ENCODE measurements at regions not wholly inside any gene's neighbourhood (a gene's known extent, or its start where the extent isn't known, plus 50 kb on each side); places are given as distances from the start of the nearest gene placed in this dataset.

DNA sequence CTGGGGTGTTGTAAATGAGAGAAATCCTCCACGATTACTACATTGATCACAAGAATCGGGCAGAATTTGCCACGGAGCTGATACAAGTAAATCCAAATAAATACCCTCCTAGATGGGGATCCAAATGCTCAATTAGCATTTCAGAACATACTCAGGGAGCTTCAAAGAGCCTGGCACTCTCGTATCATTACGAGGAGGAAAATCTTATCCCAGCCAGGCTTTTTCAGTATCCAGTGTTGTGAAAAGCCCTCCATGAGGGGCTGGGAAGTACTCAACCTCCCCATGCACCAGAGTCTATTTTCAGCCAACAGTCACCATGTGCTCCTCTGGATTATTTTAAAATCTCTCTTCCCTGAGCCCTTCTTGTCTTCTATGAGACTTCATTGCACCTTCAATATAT lies 122.6 kb upstream of the ARRDC4 start:
- H3K27ac ChIP-seq (ENCODE audit: low read length) = no peak overlapping the region
- H3K4me1 ChIP-seq (ENCODE audit: control insufficient read depth in 1 of 2, insufficient read depth in 2 of 2, low read length in 2 of 2) = no peaks in the 10 kb centered on the region
- H3K4me3 ChIP-seq (ENCODE audit: low read depth in 1 of 2, low read length in 2 of 2) = no peak overlapping the region
- H3K27me3 ChIP-seq (ENCODE audit: low read depth, low read length) = no peaks in the 10 kb centered on the region
- no peaks in the 10 kb centered on the region for H3K36me3 ChIP-seq (ENCODE audit: control insufficient read depth in 1 of 2, insufficient read depth in 2 of 2, low read length in 2 of 2)
- H3K9me3 ChIP-seq (ENCODE audit: control insufficient read depth in 1 of 2, low read length in 2 of 2) = peaks cover 0 to 8% of the 10 kb centered on the region in 2 donors

DNA sequence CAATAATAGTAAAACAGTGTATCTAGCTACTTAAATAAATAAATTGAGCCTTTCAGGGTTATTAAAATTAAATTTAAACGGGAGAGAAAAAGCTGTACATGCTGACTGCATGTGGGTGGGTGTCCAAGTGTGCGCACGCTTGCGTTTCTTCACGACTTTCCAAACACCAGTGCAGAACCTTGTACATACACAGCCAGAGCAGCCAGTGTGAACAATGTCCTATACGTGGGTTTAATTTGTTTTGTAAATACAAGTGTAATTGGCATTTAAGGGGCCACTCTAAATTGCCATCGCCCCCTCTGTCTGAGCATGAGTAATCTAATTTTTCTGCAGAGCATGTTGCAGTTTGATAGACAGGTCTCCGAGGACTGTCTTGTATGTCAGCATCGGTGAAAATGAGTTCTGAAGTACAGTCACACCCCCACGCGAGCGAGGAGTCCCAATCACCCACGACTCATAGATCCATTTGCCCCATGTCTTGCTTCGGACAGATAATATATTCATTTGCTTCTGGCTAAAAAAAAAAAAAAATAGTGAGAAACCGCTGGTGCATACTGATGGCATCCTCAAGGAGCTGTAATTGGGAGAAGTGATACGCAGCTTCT lies 121.8 kb upstream of the ARRDC4 start:
- Histone ChIP-seq H3K4me1 (ENCODE audit: control insufficient read depth in 1 of 2, insufficient read depth in 2 of 2, low read length in 2 of 2) (no peaks in the 10 kb centered on the region), H3K27ac (ENCODE audit: low read length) (no peak overlapping the region), H3K9me3 (ENCODE audit: control insufficient read depth in 1 of 2, low read length in 2 of 2) (peaks cover 0 to 2% of the 10 kb centered on the region in 2 donors), H3K4me3 (ENCODE audit: low read depth in 1 of 2, low read length in 2 of 2) (no peak overlapping the region), H3K27me3 (ENCODE audit: low read depth, low read length) (no peaks in the 10 kb centered on the region), H3K36me3 (ENCODE audit: control insufficient read depth in 1 of 2, insufficient read depth in 2 of 2, low read length in 2 of 2) (no peaks in the 10 kb centered on the region)

DNA sequence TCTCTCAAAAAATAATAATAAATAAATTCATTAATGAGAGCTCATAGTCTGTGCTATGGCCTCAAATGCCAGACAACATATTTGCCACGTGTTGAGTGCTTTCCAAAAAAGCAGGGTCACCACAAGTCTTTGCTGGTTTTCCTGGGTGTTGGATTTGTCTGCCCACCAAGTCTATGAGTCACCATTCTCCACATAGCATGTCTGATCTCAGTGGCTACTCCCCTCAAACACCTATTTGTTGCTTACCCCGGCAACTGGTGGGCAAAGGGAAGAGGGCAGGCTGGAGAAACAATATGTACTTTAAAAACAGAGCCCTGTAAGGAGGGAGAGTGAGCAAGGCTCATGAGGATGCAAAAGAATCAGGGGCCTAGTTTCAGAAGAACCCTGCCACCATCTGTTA lies 120.0 kb upstream of the ARRDC4 start:
- Histone ChIP-seq H3K4me3 (ENCODE audit: low read depth in 1 of 2, low read length in 2 of 2) (no peak overlapping the region), H3K27ac (ENCODE audit: low read length) (no peak overlapping the region), H3K27me3 (ENCODE audit: low read depth, low read length) (no peaks in the 10 kb centered on the region), H3K4me1 (ENCODE audit: control insufficient read depth in 1 of 2, insufficient read depth in 2 of 2, low read length in 2 of 2) (no peaks in the 10 kb centered on the region), H3K9me3 (ENCODE audit: control insufficient read depth in 1 of 2, low read length in 2 of 2) (no peaks in the 10 kb centered on the region), H3K36me3 (ENCODE audit: control insufficient read depth in 1 of 2, insufficient read depth in 2 of 2, low read length in 2 of 2) (no peaks in the 10 kb centered on the region)

DNA sequence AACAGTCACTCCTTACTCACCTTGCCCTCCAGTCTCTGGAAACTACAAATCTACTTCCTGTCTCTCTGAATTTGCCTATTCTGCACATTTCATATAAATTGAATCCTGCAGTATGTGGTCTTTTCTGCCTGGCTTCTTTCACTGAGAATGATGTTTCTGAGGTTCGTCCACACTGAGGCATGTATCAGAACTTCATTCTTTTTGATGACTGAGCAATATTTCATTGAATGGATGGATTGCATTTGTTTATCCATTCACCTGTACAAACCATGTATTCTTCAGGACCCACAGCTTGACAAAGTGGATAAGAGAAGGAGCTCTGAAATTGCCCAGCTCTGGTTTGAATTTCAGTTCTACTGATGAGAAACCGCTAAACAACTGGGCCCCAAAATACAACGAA lies 118.9 kb upstream of the ARRDC4 start:
- no peaks in the 10 kb centered on the region for H3K9me3 ChIP-seq (ENCODE audit: control insufficient read depth in 1 of 2, low read length in 2 of 2)
- no peaks in the 10 kb centered on the region for H3K27me3 ChIP-seq (ENCODE audit: low read depth, low read length)
- no peak overlapping the region for H3K27ac ChIP-seq (ENCODE audit: low read length)
- no peak overlapping the region for H3K4me3 ChIP-seq (ENCODE audit: low read depth in 1 of 2, low read length in 2 of 2)
- H3K4me1 ChIP-seq (ENCODE audit: control insufficient read depth in 1 of 2, insufficient read depth in 2 of 2, low read length in 2 of 2) = no peaks in the 10 kb centered on the region
- H3K36me3 ChIP-seq (ENCODE audit: control insufficient read depth in 1 of 2, insufficient read depth in 2 of 2, low read length in 2 of 2) = no peaks in the 10 kb centered on the region

DNA sequence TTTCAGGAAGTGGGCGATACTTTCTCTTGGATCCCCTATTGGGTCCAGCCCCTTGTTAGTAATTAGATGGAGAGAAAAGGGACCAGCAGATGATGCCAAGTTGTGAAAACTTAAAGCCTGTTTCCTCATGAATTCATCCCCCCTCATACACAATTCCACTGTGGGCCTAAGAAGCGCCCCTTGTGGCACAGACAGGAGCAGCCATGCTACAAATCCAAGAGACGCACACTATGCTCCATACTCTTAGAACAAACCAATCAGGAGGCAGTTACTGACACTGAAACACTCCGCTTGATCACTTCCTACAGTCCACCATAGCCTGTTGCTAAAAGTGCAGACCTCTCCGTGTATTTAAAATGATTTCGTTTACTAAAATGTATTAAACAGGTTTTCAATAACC lies 111.3 kb upstream of the ARRDC4 start:
- no peaks in the 10 kb centered on the region for H3K4me1 ChIP-seq (ENCODE audit: control insufficient read depth in 1 of 2, insufficient read depth in 2 of 2, low read length in 2 of 2)
- H3K27me3 ChIP-seq (ENCODE audit: low read depth, low read length) = no peaks in the 10 kb centered on the region
- H3K4me3 ChIP-seq (ENCODE audit: low read depth in 1 of 2, low read length in 2 of 2) = no peak overlapping the region
- H3K9me3 ChIP-seq (ENCODE audit: control insufficient read depth in 1 of 2, low read length in 2 of 2) = no peaks in the 10 kb centered on the region
- H3K27ac ChIP-seq (ENCODE audit: low read length) = no peak overlapping the region
- H3K36me3 ChIP-seq (ENCODE audit: control insufficient read depth in 1 of 2, insufficient read depth in 2 of 2, low read length in 2 of 2) = no peaks in the 10 kb centered on the region

DNA sequence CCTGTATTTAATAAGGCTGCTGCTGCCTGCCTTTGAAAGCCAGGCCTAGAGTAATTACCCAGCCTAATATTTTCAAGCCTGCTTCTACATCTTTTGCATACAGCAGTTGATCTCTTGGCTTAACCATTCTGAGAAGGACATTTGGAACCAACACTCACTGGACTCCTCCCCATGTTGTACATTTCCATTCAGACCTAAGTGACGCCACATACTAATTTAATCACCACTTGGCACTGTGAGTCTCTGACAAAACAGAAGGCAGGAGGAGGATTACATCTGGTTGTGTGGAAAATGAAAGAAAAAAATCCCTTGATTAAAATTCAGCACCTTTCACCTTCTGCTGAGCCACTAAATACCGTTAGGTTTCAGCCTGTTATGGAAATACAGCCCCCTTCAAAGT lies 102.2 kb upstream of the ARRDC4 start:
- Histone ChIP-seq H3K9me3 (ENCODE audit: control insufficient read depth in 1 of 2, low read length in 2 of 2) (no peaks in the 10 kb centered on the region), H3K27me3 (ENCODE audit: low read depth, low read length) (no peaks in the 10 kb centered on the region), H3K36me3 (ENCODE audit: control insufficient read depth in 1 of 2, insufficient read depth in 2 of 2, low read length in 2 of 2) (no peaks in the 10 kb centered on the region), H3K27ac (ENCODE audit: low read length) (no peak overlapping the region), H3K4me3 (ENCODE audit: low read depth in 1 of 2, low read length in 2 of 2) (no peak overlapping the region), H3K4me1 (ENCODE audit: control insufficient read depth in 1 of 2, insufficient read depth in 2 of 2, low read length in 2 of 2) (no peaks in the 10 kb centered on the region)

DNA sequence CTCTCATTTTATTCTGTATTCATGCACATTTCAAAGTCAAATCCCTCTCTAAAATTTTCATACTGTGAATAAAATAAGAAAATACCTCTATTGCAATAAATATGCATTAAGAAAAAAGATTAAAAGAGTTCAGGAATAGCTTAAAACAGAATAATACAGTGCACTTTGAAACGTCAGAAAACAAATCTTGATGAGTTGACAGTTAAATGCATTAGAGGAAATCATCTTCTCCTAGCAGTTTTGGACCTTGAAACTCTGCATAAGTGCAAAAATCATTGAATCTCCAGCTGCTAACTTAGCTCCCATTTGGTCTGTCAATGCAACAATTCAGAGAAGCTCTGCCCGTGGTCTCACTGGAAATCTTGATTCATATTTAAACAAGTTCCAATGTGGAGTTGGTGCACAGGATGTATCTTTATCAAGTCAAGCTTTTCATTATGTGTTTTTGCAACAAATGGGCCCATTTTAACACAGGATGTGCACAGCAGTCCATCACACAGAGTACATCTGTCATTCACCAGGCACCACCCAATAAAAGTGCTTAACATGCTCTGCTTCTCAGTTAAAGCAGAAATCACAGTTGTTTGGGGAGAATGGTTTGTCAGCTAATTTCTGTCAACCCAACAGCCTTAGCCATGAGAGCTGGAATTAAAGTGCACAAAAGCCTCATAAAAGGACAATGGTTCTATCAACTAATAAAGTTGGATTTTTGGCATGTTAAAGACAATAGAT lies 98.8 kb upstream of the ARRDC4 start:
- Histone ChIP-seq H3K27me3 (ENCODE audit: low read depth, low read length) (no peaks in the 10 kb centered on the region), H3K36me3 (ENCODE audit: control insufficient read depth in 1 of 2, insufficient read depth in 2 of 2, low read length in 2 of 2) (no peaks in the 10 kb centered on the region), H3K4me1 (ENCODE audit: control insufficient read depth in 1 of 2, insufficient read depth in 2 of 2, low read length in 2 of 2) (no peaks in the 10 kb centered on the region), H3K27ac (ENCODE audit: low read length) (no peak overlapping the region), H3K4me3 (ENCODE audit: low read depth in 1 of 2, low read length in 2 of 2) (no peak overlapping the region), H3K9me3 (ENCODE audit: control insufficient read depth in 1 of 2, low read length in 2 of 2) (no peaks in the 10 kb centered on the region)

DNA sequence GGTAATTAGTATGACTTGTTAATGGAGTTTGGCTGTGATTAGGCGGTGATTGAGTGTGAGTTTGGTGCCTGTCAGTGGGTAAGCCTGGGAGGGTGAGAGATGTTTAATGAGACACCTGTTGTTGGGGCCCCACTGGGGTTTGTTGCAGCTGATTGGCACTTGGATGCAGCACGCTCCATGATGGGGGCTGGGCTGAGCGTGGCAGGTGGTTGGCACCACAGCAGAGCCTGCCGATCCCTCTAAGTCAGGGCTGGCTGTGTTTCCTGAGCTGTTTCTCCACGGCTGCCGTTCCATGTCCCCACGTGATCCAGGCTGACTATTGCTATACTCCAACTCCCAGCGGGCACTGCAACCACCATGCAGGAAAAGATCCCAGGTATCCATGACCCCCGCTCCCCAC lies 93.5 kb upstream of the ARRDC4 start:
- H3K36me3 ChIP-seq (ENCODE audit: control insufficient read depth in 1 of 2, insufficient read depth in 2 of 2, low read length in 2 of 2) = no peaks in the 10 kb centered on the region
- no peaks in the 10 kb centered on the region for H3K4me1 ChIP-seq (ENCODE audit: control insufficient read depth in 1 of 2, insufficient read depth in 2 of 2, low read length in 2 of 2)
- no peaks in the 10 kb centered on the region for H3K9me3 ChIP-seq (ENCODE audit: control insufficient read depth in 1 of 2, low read length in 2 of 2)
- no peaks in the 10 kb centered on the region for H3K27me3 ChIP-seq (ENCODE audit: low read depth, low read length)
- no peak overlapping the region for H3K4me3 ChIP-seq (ENCODE audit: low read depth in 1 of 2, low read length in 2 of 2)
- no peak overlapping the region for H3K27ac ChIP-seq (ENCODE audit: low read length)

DNA sequence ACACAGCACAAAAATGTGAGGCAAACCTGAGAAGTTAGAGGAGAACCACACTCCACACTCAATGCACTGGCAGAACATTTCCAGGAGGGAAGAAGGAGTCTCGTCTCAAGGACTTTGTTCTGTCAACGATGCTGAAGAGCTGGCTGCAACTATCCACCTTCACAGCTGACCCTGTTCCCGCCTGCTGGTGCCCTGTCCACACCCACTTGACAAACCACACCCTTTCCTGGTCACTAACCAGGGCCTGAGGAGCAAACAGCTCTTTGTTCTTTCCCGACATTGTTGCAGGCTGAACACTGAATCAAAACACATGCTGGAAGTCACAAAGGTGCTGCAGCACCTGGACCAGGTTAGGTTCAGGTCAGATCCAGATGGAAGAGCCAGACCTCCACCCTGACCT lies 92.6 kb upstream of the ARRDC4 start:
- Histone ChIP-seq H3K36me3 (ENCODE audit: control insufficient read depth in 1 of 2, insufficient read depth in 2 of 2, low read length in 2 of 2) (no peaks in the 10 kb centered on the region), H3K4me3 (ENCODE audit: low read depth in 1 of 2, low read length in 2 of 2) (no peak overlapping the region), H3K27me3 (ENCODE audit: low read depth, low read length) (no peaks in the 10 kb centered on the region), H3K4me1 (ENCODE audit: control insufficient read depth in 1 of 2, insufficient read depth in 2 of 2, low read length in 2 of 2) (no peaks in the 10 kb centered on the region), H3K9me3 (ENCODE audit: control insufficient read depth in 1 of 2, low read length in 2 of 2) (no peaks in the 10 kb centered on the region), H3K27ac (ENCODE audit: low read length) (no peak overlapping the region)

DNA sequence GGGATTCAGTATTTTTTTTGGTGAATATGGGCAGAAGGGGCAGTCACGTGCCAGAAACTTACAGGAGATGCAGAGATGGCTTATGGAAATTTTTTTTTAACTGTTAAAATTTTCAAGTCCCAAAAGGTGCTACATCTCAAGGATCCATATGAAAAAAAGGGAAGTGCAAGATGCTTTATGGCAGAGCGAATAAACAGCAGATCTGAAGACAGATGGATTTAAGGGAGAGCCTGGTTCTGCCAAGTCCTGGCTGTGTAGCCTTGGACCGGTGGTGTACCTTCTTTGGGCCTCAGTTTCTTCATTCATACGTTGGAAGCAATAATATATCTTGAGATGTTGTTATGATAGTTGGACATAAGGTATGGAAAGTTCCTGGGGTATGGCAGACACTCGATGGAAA lies 91.5 kb upstream of the ARRDC4 start:
- Histone ChIP-seq H3K4me3 (ENCODE audit: low read depth in 1 of 2, low read length in 2 of 2) (no peak overlapping the region), H3K27ac (ENCODE audit: low read length) (no peak overlapping the region), H3K4me1 (ENCODE audit: control insufficient read depth in 1 of 2, insufficient read depth in 2 of 2, low read length in 2 of 2) (no peaks in the 10 kb centered on the region), H3K27me3 (ENCODE audit: low read depth, low read length) (no peaks in the 10 kb centered on the region), H3K36me3 (ENCODE audit: control insufficient read depth in 1 of 2, insufficient read depth in 2 of 2, low read length in 2 of 2) (no peaks in the 10 kb centered on the region), H3K9me3 (ENCODE audit: control insufficient read depth in 1 of 2, low read length in 2 of 2) (no peaks in the 10 kb centered on the region)

DNA sequence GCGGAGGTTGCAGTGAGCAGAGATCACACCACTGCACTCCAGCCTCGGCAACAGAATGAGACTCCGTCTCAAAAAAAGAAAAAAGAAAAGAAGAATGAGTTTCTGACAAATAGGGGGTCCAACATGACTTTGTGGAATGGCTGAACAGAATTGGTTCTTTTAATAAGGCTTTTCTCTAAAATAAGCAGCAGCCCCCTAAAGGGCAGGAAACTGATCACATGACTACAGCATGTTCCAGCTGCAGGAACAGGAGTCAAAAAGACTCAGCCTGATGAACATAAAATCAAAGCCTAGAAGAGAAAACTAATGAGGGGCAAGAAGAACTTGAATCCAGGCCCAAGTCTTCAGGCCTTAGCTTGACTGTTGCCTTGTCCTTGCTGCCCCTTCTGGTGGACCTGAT lies 89.7 kb upstream of the ARRDC4 start:
- H3K4me3 ChIP-seq (ENCODE audit: low read depth in 1 of 2, low read length in 2 of 2) = no peak overlapping the region
- H3K36me3 ChIP-seq (ENCODE audit: control insufficient read depth in 1 of 2, insufficient read depth in 2 of 2, low read length in 2 of 2) = no peaks in the 10 kb centered on the region
- H3K4me1 ChIP-seq (ENCODE audit: control insufficient read depth in 1 of 2, insufficient read depth in 2 of 2, low read length in 2 of 2) = no peaks in the 10 kb centered on the region
- H3K9me3 ChIP-seq (ENCODE audit: control insufficient read depth in 1 of 2, low read length in 2 of 2) = no peaks in the 10 kb centered on the region
- no peak overlapping the region for H3K27ac ChIP-seq (ENCODE audit: low read length)
- H3K27me3 ChIP-seq (ENCODE audit: low read depth, low read length) = no peaks in the 10 kb centered on the region

DNA sequence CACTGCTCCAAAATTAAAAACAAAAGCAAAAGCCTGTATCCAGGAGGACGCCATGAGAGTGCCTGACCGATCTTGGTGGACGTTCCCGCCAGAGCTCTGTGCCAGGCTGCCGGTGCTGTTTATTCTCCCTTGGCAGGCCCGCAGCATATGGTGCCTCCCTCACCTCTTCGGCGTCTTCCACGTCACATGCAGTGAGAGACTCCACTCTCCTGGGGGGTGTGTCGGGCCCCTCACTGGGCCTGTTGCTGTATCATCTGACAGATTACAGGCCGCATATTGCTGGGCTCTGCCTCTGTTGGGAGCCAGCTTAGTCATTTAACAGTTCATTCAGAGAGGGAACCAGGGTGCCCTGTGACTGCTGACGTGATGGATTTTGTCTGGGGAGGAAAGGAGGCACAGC lies 86.4 kb upstream of the ARRDC4 start:
- no peaks in the 10 kb centered on the region for H3K27me3 ChIP-seq (ENCODE audit: low read depth, low read length)
- no peaks in the 10 kb centered on the region for H3K9me3 ChIP-seq (ENCODE audit: control insufficient read depth in 1 of 2, low read length in 2 of 2)
- peaks cover 0 to 7% of the 10 kb centered on the region in 2 donors for H3K4me1 ChIP-seq (ENCODE audit: control insufficient read depth in 1 of 2, insufficient read depth in 2 of 2, low read length in 2 of 2)
- H3K4me3 ChIP-seq (ENCODE audit: low read depth in 1 of 2, low read length in 2 of 2) = peak overlapping the region in 1 of 2 donors; percentile 25
- H3K27ac ChIP-seq (ENCODE audit: low read length) = no peak overlapping the region
- no peaks in the 10 kb centered on the region for H3K36me3 ChIP-seq (ENCODE audit: control insufficient read depth in 1 of 2, insufficient read depth in 2 of 2, low read length in 2 of 2)
